SK-N-SH (cell line): ENCODE measurements at regions not wholly inside any gene's neighbourhood (a gene's known extent, or its start where the extent isn't known, plus 50 kb on each side); places are given as distances from the start of the nearest gene placed in this dataset.

ENCODE experiments used
- CTCF ChIA-PET: fragments of 300-600, 350-600 bp; formaldehyde crosslinking; extraction: SDS; loops from one replicate; lab custom pipeline; 2021; lab: Yijun Ruan, JAX
- POLR2A ChIA-PET: fragments of 350-600 bp; sonication (Branson Sonifier 250); formaldehyde crosslinking; extraction: SDS; loops from one replicate; lab custom pipeline; 2020; ENCODE audit warnings: antibody characterized with exemption, inconsistent platforms; lab: Yijun Ruan, JAX
- DNase-seq: peaks from one replicate; pipeline ENCODE4 v3.0.0; 2012
- H2AFZ ChIP-seq: fragments of 200-600 bp; sonication (generic); 2 replicates; pipeline ENCODE4 v1.8.1; 2016; ENCODE audit warnings: antibody characterized with exemption, mild to moderate bottlenecking, low read depth
- H3F3A ChIP-seq: fragments of 200-600 bp; sonication (generic); replicated peaks from 2 replicates; pipeline ENCODE3; 2016; ENCODE audit warnings: antibody characterized with exemption, mild to moderate bottlenecking; ENCODE audit not compliant: insufficient read depth
- H3K27ac ChIP-seq, 2 experiments: fragments of 200-500 bp in 1 of 2; fragments of 200-600 bp in 1 of 2; sonication (Bioruptor generic) in 1 of 2; sonication (generic), shearing (Covaris generic) in 1 of 2; 2 replicates each; pipeline versions ENCODE4 v1.5.1 to v1.6.1; 2014 to 2016; ENCODE audit warnings: low read depth in 2 of 2, inconsistent platforms in 1 of 2, low read length in 1 of 2, mild to moderate bottlenecking in 1 of 2, mixed read lengths in 1 of 2
- H3K27me3 ChIP-seq: fragments of 200-600 bp; sonication (generic), shearing (Covaris generic); 2 replicates; pipeline ENCODE4 v1.6.1; 2016; ENCODE audit warnings: mixed run types; ENCODE audit not compliant: insufficient read depth
- H3K36me3 ChIP-seq, 2 experiments: fragments of 200-500 bp in 1 of 2; fragments of 200-600 bp in 1 of 2; sonication (Bioruptor generic) in 1 of 2; sonication (generic) in 1 of 2; replicated peaks in 1 of 2; 2 replicates each; pipeline versions ENCODE3 to v1.5.1; 2014 to 2016; ENCODE audit warnings: low read length in 1 of 2, mild to moderate bottlenecking in 1 of 2; ENCODE audit not compliant: insufficient read depth in 2 of 2, control insufficient read depth in 1 of 2
- H3K4me1 ChIP-seq, 2 experiments: fragments of 200-500 bp in 1 of 2; fragments of 200-600 bp in 1 of 2; sonication (Bioruptor generic) in 1 of 2; sonication (generic), shearing (Covaris generic) in 1 of 2; 2 replicates each; pipeline versions ENCODE4 v1.5.1 to v1.6.1; 2014 to 2016; ENCODE audit warnings: low read depth in 1 of 2, low read length in 1 of 2, mixed run types in 1 of 2; ENCODE audit not compliant: insufficient read depth in 2 of 2, control insufficient read depth in 1 of 2
- H3K4me2 ChIP-seq: fragments of 200-600 bp; sonication (generic), shearing (Covaris generic); 2 replicates; pipeline ENCODE4 v1.6.1; 2017; ENCODE audit warnings: mixed run types
- H3K4me3 ChIP-seq, 2 experiments: fragments of 200-500 bp in 1 of 2; fragments of 200-600 bp in 1 of 2; sonication (Bioruptor generic) in 1 of 2; sonication (generic), shearing (Covaris generic) in 1 of 2; 2 replicates each; pipeline versions ENCODE4 v1.5.1 to v1.8.1; 2014 to 2016; ENCODE audit warnings: low read depth in 2 of 2, inconsistent platforms in 1 of 2, low read length in 1 of 2, mild to moderate bottlenecking in 1 of 2, mixed read lengths in 1 of 2, moderate library complexity in 1 of 2
- H3K79me2 ChIP-seq: fragments of 200-600 bp; sonication (generic); 2 replicates; pipeline ENCODE4 v1.8.1; 2017; ENCODE audit warnings: mild to moderate bottlenecking; ENCODE audit not compliant: insufficient read depth
- H3K9ac ChIP-seq: fragments of 200-600 bp; sonication (generic); 2 replicates; pipeline ENCODE4 v1.6.1; 2017; ENCODE audit warnings: mixed run types
- H3K9me2 ChIP-seq: fragments of 200-600 bp; sonication (generic); 2 replicates; pipeline ENCODE4 v1.6.1; 2017; ENCODE audit warnings: mixed run types
- H3K9me3 ChIP-seq: fragments of 200-600 bp; sonication (generic); 2 replicates; pipeline ENCODE4 v1.6.1; 2017; ENCODE audit warnings: mixed run types, mild to moderate bottlenecking, moderate library complexity
- H4K20me1 ChIP-seq: fragments of 200-600 bp; sonication (generic); 2 replicates; pipeline ENCODE4 v1.6.1; 2017; ENCODE audit warnings: mild to moderate bottlenecking, mixed run types; ENCODE audit not compliant: insufficient read depth
- EP300 ChIP-seq, 2 experiments: IDR thresholded peaks; 2 replicates each; pipeline versions ENCODE4 v1.4.0 to v1.6.1; 2012; ENCODE audit warnings: borderline replicate concordance in 1 of 2, low read depth in 1 of 2, low read length in 1 of 2
- EZH2phosphoT487 ChIP-seq: fragments of 200-600 bp; sonication (generic); IDR thresholded peaks from 2 replicates; pipeline ENCODE4 v1.6.1; 2017; ENCODE audit warnings: low read depth, mixed run types, mild to moderate bottlenecking, antibody characterized with exemption, moderate library complexity, borderline replicate concordance
- FOSL2 ChIP-seq: IDR thresholded peaks from 2 replicates; pipeline ENCODE4 v1.4.0; 2012; ENCODE audit warnings: low read depth, mild to moderate bottlenecking, moderate library complexity, borderline replicate concordance
- FOXM1 ChIP-seq: IDR thresholded peaks from 2 replicates; pipeline ENCODE4 v1.4.0; 2012; ENCODE audit warnings: low read depth, mild to moderate bottlenecking
- IRF3 ChIP-seq: fragments of 150-350 bp; IDR thresholded peaks from 2 replicates; pipeline ENCODE4 v1.6.1; 2016; ENCODE audit warnings: mild to moderate bottlenecking, low read depth, low read length
- MEF2A ChIP-seq: IDR thresholded peaks from 2 replicates; pipeline ENCODE4 v1.4.0; 2012; ENCODE audit warnings: low read depth, borderline replicate concordance
- MXI1 ChIP-seq: IDR thresholded peaks from 2 replicates; pipeline ENCODE4 v1.6.1; 2012; ENCODE audit warnings: mild to moderate bottlenecking, low read depth, low read length, improper control_type of control experiment
- NFIC ChIP-seq: IDR thresholded peaks from 2 replicates; pipeline ENCODE4 v1.4.0; 2012; ENCODE audit warnings: borderline replicate concordance
- POLR2AphosphoS5 ChIP-seq: IDR thresholded peaks from 2 replicates; pipeline ENCODE4 v1.6.1; 2012; ENCODE audit warnings: low read depth, low read length
- RXRA ChIP-seq: IDR thresholded peaks from 2 replicates; pipeline ENCODE4 v1.4.0; 2012; ENCODE audit warnings: low read depth, mild to moderate bottlenecking, borderline replicate concordance
- SMC3 ChIP-seq: IDR thresholded peaks from 2 replicates; pipeline ENCODE4 v1.6.1; 2012; ENCODE audit warnings: low read depth, low read length, improper control_type of control experiment
- TEAD4 ChIP-seq: IDR thresholded peaks from 2 replicates; pipeline ENCODE4 v1.4.0; 2012; ENCODE audit warnings: mild to moderate bottlenecking, borderline replicate concordance; ENCODE audit not compliant: insufficient read depth
- USF2 ChIP-seq: fragments of 150-350 bp; IDR thresholded peaks from 2 replicates; pipeline ENCODE4 v1.6.1; 2017; ENCODE audit warnings: antibody characterized with exemption, low read length, low read depth, borderline replicate concordance
- YY1 ChIP-seq: IDR thresholded peaks from 2 replicates; pipeline ENCODE4 v1.4.0; 2012; ENCODE audit warnings: low read depth, mild to moderate bottlenecking
- WGBS: methylation state at CpG from one replicate; pipeline ENCODE4 v1.1.6; 2017; ENCODE audit warnings: low lambda C conversion rate; 5-methylcytosine and 5-hydroxymethylcytosine counted together
- TF ChIP-seq, protein P1 (sequence below): IDR thresholded peaks from 2 replicates; pipeline ENCODE4 v1.4.0; 2012; ENCODE audit warnings: low read depth
- TF ChIP-seq, protein P2 (sequence below): IDR thresholded peaks from 2 replicates; pipeline ENCODE4 v1.4.0; 2012; ENCODE audit warnings: low read depth, borderline replicate concordance
- TF ChIP-seq, protein P3 (sequence below): fragments of 200-600 bp; sonication (generic); IDR thresholded peaks from 2 replicates; pipeline ENCODE4 v1.6.1; 2017; ENCODE audit warnings: antibody characterized with exemption, mild to moderate bottlenecking, moderate library complexity
- TF ChIP-seq, protein P4 (sequence below): IDR thresholded peaks from 2 replicates; pipeline ENCODE4 v1.6.1; 2012; ENCODE audit warnings: mild to moderate bottlenecking, low read depth, low read length, moderate library complexity

DNA sequence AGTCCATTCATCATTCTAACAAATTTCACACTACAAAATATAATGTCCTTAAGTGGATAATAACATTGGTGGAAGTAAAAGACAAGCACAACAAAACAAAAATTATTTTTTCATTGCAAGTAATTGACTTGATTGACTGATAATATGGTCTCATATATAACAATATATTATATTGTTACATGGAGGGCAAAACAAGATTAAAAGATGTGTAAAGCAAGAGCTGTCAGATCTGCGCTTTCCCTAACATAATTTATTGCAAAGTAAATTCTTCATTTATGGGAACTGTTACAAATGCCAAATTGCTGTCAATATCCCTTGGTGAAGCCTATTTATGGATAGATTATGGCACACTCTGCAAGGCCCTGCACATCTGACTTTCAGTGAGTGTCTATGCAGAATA is 233.6 kb downstream of the PCDH7 start:
- Histone ChIP-seq H3K4me1 (peaks cover 0 to 15% of the 10 kb centered on the region in 2 experiments; a peak in 2 of 4 replicates), H3F3A (no peaks in the 10 kb centered on the region), H3K9me3 (no peaks in the 10 kb centered on the region; the same call in 1 of the 2 replicates), H4K20me1 (no peaks in the 10 kb centered on the region), H3K27me3 (no peaks in the 10 kb centered on the region), H2AFZ (no peak overlapping the region), H3K9me2 (no peaks in the 10 kb centered on the region), H3K79me2 (no peaks in the 10 kb centered on the region), H3K4me2 (no peak overlapping the region), H3K4me3 (no peak overlapping the region), H3K27ac (no peak overlapping the region), H3K9ac (no peak overlapping the region), H3K36me3 (no peaks in the 10 kb centered on the region)
- DNase-seq = no peak
- TF ChIP-seq TEAD4 (no peak), MEF2A (no peak), SMC3 (no peak), POLR2AphosphoS5 (no peak), FOSL2 (no peak), YY1 (no peak), EZH2phosphoT487 (no peak), FOXM1 (no peak)
- TF ChIP-seq, protein P1, sequence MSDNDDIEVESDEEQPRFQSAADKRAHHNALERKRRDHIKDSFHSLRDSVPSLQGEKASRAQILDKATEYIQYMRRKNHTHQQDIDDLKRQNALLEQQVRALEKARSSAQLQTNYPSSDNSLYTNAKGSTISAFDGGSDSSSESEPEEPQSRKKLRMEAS = no peak
- POLR2A ChIA-PET = no interaction called here
- CTCF ChIA-PET = no interaction called here
- 60% methylated on average over 1 of the region's 1 CpG for WGBS

DNA sequence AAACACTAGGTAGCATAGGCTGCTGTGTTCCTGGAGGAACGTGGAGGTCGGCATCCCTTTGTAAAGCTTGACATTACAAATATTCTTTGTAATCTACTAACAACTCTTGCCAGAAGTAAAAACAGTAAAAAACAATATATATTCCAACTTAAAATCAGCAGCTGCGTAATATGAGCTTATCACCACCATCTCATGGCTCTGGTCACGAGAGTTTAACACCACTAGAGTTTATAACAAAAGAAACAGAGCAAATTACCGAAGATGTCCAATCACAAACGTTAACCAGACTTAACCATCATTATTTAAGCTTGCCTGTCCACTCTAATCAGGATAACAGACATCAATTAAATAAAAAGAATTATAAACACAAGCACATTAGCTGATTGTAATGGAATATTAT is 236.7 kb downstream of the PCDH7 start:
- no peaks in the 10 kb centered on the region for H4K20me1 ChIP-seq
- H3F3A ChIP-seq = no peaks in the 10 kb centered on the region
- H3K9me3 ChIP-seq = no peaks in the 10 kb centered on the region; the same call in 1 of the 2 replicates
- no peaks in the 10 kb centered on the region for H3K79me2 ChIP-seq
- CTCF ChIA-PET = interaction anchor here (1.2 kb wide), 1 partner anchor 9 kb away, joined by 3 read pairs; no protein-coding TSS in a partner anchor
- no peak overlapping the region for H3K9ac ChIP-seq
- POLR2A ChIA-PET = no interaction called here
- no peaks in the 10 kb centered on the region for H3K36me3 ChIP-seq
- H3K9me2 ChIP-seq = no peaks in the 10 kb centered on the region
- H3K27ac ChIP-seq = no peak overlapping the region
- no peak for DNase-seq
- peaks cover 0 to 19% of the 10 kb centered on the region in 2 experiments; a peak in 2 of 4 replicates for H3K4me1 ChIP-seq
- H2AFZ ChIP-seq = no peak overlapping the region
- H3K4me2 ChIP-seq = no peak overlapping the region
- WGBS = 39% methylated on average over 6 of the region's 6 CpGs
- no peak overlapping the region for H3K4me3 ChIP-seq
- H3K27me3 ChIP-seq = no peaks in the 10 kb centered on the region
- TF ChIP-seq POLR2AphosphoS5 (no peak), TEAD4 (no peak), MXI1 (no peak), RXRA (no peak), EP300 (IDR thresholded peaks at IDR 0.05; ENCODE audit: borderline replicate concordance in 1 of 2, low read depth in 1 of 2, low read length in 1 of 2) (no peak), USF2 (no peak), NFIC (no peak), IRF3 (no peak), SMC3 (no peak)
- TF ChIP-seq, protein P2, sequence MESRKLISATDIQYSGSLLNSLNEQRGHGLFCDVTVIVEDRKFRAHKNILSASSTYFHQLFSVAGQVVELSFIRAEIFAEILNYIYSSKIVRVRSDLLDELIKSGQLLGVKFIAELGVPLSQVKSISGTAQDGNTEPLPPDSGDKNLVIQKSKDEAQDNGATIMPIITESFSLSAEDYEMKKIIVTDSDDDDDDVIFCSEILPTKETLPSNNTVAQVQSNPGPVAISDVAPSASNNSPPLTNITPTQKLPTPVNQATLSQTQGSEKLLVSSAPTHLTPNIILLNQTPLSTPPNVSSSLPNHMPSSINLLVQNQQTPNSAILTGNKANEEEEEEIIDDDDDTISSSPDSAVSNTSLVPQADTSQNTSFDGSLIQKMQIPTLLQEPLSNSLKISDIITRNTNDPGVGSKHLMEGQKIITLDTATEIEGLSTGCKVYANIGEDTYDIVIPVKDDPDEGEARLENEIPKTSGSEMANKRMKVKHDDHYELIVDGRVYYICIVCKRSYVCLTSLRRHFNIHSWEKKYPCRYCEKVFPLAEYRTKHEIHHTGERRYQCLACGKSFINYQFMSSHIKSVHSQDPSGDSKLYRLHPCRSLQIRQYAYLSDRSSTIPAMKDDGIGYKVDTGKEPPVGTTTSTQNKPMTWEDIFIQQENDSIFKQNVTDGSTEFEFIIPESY = no peak
- TF ChIP-seq, protein P3, sequence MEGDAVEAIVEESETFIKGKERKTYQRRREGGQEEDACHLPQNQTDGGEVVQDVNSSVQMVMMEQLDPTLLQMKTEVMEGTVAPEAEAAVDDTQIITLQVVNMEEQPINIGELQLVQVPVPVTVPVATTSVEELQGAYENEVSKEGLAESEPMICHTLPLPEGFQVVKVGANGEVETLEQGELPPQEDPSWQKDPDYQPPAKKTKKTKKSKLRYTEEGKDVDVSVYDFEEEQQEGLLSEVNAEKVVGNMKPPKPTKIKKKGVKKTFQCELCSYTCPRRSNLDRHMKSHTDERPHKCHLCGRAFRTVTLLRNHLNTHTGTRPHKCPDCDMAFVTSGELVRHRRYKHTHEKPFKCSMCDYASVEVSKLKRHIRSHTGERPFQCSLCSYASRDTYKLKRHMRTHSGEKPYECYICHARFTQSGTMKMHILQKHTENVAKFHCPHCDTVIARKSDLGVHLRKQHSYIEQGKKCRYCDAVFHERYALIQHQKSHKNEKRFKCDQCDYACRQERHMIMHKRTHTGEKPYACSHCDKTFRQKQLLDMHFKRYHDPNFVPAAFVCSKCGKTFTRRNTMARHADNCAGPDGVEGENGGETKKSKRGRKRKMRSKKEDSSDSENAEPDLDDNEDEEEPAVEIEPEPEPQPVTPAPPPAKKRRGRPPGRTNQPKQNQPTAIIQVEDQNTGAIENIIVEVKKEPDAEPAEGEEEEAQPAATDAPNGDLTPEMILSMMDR = no peak
- TF ChIP-seq, protein P4, sequence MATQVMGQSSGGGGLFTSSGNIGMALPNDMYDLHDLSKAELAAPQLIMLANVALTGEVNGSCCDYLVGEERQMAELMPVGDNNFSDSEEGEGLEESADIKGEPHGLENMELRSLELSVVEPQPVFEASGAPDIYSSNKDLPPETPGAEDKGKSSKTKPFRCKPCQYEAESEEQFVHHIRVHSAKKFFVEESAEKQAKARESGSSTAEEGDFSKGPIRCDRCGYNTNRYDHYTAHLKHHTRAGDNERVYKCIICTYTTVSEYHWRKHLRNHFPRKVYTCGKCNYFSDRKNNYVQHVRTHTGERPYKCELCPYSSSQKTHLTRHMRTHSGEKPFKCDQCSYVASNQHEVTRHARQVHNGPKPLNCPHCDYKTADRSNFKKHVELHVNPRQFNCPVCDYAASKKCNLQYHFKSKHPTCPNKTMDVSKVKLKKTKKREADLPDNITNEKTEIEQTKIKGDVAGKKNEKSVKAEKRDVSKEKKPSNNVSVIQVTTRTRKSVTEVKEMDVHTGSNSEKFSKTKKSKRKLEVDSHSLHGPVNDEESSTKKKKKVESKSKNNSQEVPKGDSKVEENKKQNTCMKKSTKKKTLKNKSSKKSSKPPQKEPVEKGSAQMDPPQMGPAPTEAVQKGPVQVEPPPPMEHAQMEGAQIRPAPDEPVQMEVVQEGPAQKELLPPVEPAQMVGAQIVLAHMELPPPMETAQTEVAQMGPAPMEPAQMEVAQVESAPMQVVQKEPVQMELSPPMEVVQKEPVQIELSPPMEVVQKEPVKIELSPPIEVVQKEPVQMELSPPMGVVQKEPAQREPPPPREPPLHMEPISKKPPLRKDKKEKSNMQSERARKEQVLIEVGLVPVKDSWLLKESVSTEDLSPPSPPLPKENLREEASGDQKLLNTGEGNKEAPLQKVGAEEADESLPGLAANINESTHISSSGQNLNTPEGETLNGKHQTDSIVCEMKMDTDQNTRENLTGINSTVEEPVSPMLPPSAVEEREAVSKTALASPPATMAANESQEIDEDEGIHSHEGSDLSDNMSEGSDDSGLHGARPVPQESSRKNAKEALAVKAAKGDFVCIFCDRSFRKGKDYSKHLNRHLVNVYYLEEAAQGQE = no peak
